GM21737 (cell line): ENCODE measurements at regions not wholly inside any gene's neighbourhood (a gene's known extent, or its start where the extent isn't known, plus 50 kb on each side); places are given as distances from the start of the nearest gene placed in this dataset.

ENCODE experiments used
- ATAC-seq: cut with Tn5 transposase; IDR thresholded peaks from one replicate; pipeline ENCODE4 v1.9.1; 2021; ENCODE audit warnings: mild to moderate bottlenecking, moderate library complexity; ENCODE audit not compliant: unreplicated experiment

DNA sequence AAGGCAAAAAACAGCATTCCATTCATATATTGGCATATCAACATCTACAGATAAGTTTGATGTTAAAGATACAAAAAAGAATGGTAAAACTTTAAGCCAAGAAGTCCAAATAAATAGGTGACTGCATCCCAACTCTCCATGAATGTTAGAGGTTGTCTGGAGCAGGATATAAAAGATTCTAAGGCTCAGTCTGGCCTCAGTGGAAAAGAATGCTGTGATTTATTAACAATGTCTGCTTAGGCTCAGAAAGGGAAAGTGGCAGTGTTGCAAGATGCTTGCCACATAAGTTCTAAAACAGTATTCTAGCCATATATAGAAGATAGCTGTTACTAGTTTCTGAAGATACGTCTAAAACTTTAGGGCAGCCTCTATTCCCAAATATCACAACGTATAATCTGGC lies 179.8 kb upstream of the NBEA start:
- ATAC-seq: no peak

DNA sequence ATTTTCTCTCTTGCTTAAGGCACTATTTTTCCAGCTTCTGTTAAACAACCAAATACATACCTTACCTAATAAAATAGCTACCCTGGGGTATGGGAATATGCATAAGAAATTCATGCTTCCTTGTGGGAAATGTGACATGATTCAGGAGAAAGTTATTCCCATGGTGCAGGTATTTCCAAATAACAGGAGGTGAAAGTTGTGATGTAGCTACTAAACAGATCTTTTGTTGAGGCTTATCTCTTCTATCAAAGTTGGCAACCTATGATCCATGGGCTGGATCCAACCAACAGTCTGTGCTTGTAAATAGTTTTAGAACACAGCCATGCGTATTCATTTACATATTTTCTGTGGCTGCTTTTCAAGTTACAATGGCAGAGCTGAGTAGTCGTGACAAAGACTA lies 177.8 kb upstream of the NBEA start:
- no peak for ATAC-seq

DNA sequence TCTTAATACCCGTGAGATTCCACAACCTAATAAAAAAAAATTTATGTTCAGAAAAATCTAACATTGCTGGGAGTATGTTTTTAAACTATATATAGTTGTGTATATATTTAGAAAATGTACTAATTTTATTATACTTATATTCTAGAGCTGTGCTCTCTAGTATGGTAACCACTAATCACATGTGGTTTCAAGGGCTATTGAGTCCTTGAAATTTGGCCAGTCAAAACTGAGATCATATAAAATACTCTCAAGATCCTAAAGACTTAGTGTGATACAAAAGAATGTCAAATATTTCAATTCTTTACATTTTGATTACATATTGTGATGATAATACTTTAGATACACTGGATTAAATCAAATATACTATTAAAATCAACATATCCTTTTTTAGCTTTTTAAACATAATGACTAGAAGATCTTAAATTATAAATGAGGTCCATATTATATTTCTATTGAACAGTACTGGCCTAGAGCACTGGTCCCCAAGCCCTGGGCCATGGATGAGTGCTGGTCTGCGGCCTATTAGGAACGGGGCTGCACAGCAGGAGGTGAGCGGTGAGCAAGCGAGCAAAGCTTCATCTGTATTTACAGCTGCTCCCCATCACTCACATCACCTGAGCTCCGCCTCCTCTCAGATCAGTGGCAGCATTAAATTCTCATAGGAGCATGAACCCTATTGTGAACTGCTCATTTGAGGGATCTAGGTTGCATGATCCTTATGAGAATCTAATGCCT lies 176.5 kb upstream of the NBEA start:
- ATAC-seq: no peak

DNA sequence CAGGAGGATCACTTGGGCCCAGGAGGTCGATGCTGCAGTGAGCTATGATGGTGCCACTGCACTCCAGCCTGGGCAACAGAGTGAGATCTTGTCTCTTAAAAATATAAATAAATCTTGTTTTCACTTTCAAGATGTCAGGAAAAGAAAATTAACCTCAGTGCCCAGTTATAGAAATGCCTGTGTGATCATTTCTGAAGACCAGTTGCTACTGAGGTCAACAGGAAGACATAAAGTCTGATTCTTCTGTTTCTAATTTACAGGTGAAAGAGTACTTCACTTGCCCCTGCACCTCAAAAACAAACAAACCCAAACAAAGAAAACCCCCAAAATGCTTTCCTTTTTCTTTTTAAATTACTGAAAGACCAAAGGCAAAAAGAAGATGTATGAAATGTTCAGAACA lies 174.3 kb upstream of the NBEA start:
- no peak for ATAC-seq

DNA sequence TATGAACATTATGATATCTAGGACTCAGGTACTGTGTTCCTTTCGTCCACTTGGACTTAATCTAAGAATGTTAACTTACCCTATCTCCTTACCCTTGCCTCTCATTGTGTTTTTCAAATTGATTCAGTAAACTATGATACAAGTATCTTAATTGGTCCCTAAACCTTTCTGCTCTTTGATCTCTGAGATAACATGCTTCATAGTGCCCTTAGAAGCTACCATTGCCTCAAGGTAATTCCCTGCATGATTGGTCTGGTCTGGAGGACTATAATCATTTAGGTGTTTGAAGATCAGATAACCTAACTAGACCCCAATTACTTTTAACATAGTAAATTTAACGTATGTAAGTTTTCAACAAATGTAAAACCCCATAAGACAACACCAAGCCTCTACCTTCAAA lies 169.9 kb upstream of the NBEA start:
- ATAC-seq: no peak

DNA sequence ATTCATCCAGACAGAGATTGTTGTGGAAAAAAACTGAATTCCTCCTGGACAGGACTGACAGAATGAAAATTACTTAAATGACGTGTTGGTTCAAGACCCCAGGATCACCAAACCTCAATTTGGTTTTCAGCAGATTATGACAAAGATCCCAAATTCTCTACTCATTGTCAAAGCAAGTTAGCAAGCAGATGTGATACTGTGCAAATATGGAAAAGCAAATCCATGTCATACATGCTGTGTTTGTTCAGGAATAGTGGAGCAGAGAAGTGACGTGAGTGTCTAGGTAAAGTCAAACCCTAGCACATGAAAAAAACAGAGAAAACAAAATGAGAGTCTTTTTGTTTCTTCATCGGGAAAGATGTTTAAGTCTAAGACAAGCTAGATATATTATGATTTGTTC lies 169.2 kb upstream of the NBEA start:
- ATAC-seq: no peak

DNA sequence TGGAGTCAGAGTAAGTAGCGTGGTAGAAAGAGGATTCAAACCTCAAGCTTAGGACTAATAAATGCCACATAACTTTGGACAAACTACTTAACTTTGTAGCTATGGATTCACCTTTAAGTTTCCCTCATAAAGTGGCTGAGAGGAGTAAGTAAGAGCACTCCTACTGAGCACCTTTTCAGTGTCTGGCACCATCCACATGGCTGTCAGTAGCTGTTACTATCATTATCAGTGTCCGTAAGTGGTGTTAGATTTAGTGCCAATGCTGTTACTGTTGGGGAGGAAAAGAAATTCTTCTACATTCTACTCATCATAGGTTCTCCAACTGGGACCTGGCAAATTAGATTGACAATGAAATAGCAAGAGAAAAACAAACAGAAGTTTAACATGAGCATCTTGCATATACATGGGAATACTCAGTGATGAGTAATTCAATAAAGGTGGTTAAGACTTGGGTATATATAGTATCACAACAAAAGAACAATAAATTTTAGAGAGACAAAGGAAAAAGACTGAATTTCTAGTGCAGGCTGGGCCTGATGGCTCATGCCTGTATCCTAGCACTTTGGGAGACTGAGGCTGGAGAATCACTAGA lies 165.6 kb upstream of the NBEA start:
- no peak for ATAC-seq

DNA sequence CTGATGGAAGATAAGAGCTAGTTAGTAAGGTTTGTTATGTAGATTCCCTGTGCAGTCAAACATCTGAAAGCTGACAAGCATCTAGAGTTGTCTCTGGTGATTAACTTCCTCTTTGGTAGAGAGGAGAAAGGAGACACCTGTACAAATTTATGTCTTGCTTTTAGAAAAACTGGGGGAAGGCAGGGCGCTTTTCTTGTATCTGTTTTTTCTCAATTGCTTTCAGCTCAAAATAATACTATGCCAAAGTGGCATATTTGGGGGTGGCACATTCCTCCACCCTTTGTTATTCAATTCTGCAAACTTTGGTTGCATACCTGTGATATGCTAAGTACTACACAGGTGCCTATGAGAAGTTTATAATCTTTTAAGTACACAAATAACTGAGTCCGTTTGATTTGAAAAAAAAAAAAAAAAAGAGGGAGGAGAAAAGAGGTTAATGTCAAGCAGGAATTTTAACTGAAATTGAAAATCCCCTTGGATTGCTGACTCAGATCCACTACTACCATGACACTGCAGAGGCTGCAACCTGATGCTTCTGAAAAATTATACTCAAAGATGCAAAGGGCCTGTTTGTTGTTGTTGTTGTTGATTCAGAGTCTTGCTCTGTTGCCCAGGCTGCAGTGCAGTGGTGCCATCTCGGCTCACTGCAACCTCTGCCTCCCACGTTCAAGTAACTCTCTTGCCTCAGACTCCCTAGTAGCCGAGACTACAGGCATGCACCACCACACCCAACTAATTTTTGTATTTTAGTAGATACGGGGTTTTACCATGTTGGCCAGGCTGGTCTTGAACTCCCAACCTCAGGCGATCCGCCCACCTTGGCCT lies 164.8 kb upstream of the NBEA start:
- ATAC-seq: no peak

DNA sequence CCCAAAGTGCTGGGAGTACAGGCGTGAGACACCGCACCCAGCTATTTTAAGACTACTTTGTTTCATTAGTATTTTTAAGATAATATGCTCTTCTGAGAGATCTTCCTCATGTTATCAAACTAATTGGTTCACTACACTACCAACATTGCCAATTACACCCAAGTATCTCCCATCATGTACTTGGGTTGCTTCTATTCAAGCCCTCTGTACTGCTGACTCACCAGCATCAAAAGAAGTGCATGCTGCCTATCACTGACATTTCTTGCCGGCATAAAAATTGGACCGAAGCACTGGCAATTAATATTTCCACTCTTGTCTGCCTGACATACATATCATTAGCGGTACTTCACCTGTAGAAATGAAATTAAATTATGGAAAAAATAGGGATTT lies 164.2 kb upstream of the NBEA start:
- ATAC-seq: no peak

DNA sequence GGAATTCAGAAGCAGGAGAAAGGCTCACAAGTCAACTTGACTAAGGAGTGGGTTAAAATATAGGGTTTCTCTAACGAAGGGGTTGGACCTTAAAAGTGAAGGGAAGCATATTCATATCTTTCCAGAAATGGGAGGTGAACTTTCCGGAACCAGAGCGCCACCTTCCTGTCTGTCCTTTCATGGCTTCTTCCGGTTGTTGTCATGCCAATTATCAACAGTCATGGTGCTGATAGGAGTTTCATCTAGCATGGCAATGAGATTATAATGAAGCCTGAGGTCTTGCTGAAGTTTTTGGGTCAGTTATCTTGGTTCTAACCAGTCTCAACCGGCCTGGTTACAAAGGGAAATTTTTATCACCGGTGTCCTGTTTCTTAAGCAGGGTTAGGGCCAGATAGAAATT lies 162.9 kb upstream of the NBEA start:
- no peak for ATAC-seq

DNA sequence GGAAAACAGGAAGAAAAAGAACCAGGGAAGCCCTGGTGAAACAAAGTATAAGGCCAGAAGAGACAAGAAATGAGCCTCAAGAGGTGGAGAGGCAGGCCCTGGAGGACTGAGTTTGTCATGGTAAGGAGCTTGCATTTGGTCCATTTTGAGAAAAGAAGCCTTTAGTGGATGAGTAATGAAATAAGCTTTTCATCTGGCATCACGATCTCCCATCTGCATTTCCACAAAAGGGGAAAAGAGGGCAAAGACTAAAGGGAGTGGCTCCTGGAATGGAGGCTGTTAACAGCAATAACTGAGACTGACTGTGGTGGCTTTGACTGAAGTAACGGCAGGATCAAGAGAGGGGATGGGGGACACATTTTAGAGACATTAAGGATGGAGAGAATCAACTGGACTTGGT lies 148.8 kb upstream of the NBEA start:
- ATAC-seq: no peak

DNA sequence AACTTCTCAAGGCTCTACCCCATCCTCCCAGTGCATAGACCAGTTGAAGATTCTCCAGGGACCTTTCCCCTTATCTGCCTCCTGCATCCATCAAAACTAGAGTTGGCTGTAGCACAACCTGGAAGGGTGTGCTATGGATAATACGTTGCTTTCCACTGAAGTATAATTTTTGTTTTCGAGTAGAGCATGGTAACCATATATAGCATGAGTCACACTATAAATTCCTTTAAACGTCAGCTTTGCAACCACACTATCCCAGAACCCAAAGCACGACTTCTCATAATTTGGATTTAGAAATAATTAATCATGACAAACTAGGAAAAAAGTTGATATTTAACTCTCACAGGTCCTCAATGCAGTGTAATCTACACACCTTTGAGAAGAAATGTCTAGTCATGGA lies 138.3 kb upstream of the NBEA start:
- no peak for ATAC-seq

DNA sequence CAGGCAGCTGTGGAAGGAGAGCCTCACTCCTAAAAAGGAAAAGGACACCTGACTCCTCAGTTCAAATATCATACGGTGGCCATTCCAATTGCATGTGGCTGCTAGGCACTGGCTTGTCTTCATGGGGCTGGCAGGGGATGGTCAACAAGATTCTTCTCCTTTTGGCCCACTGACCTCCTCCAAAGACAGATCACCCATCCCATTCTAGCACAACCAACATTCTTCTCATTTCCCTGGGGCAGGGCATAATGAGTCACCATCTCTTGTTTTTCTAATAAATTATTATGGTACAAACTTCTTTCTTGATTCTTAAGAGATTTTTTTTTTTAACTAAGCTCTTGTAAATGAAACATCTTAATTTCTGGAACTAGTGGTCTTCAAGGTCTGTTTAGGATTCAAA lies 136.7 kb upstream of the NBEA start:
- ATAC-seq: no peak

DNA sequence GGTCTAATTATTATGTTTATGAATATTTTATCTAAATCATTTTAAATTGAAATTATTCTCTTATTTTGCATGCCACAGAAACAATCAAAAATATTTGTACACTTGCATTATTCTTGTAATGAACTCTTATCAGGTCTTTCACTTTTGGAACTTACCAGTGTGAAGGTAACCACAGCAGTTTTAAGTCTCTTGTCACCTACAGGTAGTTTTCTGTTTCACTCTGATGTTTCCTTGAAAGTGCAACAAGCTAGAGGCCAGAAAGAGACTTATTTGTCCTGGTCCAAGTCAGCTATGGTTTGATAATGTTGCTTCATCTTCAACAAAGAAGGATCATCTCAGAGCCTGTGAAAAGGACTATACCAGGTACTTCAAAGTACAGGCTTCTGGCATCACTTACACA lies 133.4 kb upstream of the NBEA start:
- no peak for ATAC-seq

DNA sequence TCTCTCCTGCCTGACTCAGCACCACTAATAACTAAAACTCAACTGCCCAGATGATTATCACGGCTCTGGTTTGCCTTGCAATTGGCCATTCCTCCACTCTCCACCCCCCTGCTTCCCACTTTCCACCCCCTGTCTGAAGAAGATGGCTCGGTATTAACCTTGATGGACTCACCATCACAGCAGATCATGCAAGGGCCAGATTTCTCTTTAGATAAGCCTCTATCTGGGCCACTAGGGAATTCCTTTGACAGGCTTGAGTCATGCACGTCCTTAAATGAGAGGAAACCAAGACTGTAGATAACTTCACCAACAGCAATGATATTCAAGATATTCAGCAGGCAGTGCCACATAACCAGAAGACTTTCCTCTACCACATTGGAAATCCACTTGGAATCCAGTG lies 131.1 kb upstream of the NBEA start:
- ATAC-seq: no peak

DNA sequence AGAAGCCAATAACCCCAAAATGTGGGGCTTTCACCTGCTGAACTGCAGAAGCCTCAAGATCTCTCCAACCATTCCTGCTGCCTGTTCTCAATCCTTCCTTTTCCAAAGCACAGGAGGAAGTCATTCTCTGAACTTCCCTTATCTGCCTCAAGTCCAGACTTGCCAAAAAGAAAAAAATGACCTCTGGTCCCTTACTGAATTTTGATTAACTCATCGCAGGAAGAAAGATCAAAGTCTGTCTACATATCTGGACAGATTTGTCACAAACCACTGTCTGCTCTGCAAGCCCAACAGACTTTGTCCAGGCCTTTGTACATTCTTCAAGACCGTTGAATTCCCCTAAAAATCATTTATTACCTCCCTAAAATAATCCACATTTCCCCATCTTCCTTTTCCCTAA lies 126.5 kb upstream of the NBEA start:
- ATAC-seq: no peak

DNA sequence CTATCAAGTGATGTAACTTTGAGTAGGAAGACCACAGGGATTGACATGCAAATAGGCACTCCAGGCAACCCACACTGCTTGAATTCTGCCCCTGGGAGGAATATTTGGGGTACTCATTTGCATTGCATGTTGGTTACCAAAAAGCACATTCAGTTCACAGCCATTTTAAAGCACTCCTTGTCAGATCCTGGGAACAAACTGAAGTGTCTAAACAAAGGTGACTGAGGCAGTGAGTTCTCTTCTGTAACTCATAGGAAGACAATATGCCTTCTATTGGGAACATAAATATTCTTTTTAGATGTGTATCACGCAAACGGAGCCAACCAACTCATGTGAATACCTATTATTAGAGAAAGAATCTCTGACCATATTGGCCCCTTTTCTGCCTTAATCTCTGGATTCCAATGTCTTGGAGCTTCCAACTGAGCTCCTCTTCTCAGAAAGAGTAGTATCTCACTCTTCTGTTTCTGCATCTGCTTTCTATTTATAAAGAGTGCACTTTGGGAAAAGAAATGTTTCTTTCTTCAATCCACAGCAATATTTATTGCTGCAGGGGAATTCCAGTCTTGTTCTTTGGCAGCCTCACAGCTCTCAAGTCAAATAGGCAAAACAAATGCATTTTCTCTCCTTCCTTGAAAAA lies 125.7 kb upstream of the NBEA start:
- no peak for ATAC-seq

DNA sequence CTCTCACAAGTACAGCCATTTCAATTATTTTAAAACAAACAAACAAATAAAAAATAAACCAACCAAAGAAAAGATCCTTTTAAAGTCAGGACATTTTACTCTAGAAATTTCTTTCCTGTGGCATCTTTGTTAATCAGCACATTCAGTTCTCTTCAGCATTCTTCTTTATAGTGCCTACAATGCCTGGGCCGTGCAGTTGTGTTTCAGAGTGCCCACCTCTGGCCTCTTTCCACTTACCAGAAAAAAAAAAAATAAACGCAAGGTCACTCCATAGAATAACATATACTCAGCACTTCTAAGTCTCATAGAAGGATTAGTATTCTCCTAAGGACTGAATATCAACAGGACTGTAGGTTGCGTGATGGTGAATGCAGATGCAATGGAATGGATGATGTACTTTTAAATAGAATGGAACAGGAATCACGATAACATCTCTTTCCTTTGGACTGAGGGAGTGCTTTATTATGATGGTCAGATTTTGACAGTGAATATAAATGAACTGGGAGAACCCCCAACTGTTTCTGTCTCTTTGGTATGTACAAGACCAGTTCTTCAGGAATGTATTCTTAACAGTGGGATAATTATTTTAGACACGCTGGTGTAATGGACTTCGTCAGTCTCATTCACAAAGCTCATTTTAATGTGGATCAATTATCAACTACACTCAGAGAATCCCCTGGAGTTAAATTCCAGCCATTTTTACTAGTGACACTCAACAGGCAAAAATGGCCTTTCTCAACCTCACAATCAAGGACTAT lies 125.0 kb upstream of the NBEA start:
- no peak for ATAC-seq

DNA sequence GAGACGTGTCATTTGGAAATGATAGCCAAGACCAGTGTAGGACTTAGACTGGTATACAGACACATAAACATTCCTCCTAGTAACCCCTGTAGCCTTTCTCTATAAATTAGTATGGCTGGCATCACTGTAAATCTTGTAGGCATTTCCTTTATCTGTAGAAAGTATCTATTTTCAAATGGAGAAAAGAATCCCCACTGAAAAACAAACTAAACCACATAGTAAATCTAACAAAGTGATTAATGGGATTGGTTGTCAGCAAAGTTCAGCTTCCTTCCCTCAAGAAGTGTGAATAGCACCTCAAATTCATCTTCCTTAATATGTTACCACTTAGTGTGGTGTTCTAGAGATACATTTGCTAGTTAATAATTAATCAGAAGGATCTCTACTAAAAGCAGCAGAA lies 119.4 kb upstream of the NBEA start:
- ATAC-seq: no peak

DNA sequence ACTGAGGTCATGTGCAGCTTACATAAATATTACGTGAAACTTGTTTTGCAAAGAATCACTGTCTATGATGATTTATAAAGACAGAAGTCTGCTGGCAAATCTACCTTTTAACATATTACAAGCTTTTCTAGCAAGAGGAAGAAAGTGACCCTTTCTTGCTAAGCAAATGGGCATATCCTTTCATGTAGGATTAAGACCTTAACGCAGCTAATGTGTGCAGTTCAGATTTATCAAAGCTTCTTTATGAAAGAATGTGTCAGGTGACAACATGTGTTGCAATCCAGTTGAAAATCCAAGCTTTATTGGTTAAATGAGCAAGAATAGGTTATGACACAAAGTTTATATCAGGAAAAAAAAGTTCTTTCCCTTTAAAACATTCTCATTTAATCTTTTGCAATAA lies 115.6 kb upstream of the NBEA start:
- no peak for ATAC-seq

DNA sequence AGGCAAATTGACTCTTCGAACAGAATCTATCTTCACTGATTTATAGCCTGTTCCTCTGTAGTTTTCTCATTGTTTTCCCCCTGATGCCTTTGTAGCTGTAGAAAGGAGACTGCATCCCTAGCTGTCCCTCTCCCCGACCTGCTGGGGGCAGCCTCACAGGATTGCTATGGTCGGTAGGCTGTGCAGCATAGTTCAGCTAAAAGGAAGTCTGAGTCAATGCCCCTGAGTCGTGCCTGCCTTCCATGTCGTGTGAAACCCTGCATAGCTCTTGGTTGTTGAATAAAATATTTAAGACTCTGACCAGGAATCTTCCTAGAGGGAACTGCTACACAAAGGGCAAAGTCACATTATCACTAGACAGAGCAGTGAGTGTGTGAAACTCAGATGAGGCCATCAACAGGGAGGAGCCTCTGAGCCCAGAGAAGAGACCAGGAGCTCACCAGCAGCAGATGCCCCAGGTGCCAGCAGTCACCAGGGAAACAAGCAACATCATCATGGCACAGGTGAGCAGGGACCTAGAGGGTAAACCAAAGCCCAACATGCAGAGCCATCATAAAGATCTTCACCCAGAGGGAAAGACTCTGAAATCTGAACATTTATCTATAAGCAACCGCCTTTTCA lies 108.4 kb upstream of the NBEA start:
- no peak for ATAC-seq
